K562 (cell line): ENCODE measurements at regions not wholly inside any gene's neighbourhood (a gene's known extent, or its start where the extent isn't known, plus 50 kb on each side); places are given as distances from the start of the nearest gene placed in this dataset.

Experiments used
- ATAC-seq: fragments of 200-7000 bp; cut with Tn5 transposase; 3 replicates; pipeline ENCODE4 v1.9.1; 2020; ENCODE audit warnings: moderate library complexity
- BruUV-seq: library from RNA; stranded (reverse); fragments of 400-500 nt; replicated peaks from 2 replicates; lab custom pipeline; 2021; lab: Mats Ljungman, UMichigan
- CTCF ChIA-PET: fragments of 300-600 bp; formaldehyde crosslinking; extraction: SDS; loops from one replicate; lab custom pipeline; 2021; ENCODE audit warnings: low intra/inter-chr PET ratio; lab: Yijun Ruan, JAX
- POLR2A ChIA-PET: fragments of 300-600, 350-650 bp; sonication (Branson Sonifier 250); formaldehyde crosslinking; extraction: SDS; loops from one replicate; lab custom pipeline; 2021; ENCODE audit warnings: antibody characterized with exemption, inconsistent platforms; lab: Yijun Ruan, JAX
- DNase-seq, 4 experiments: peaks; one replicate each; pipeline versions ENCODE4 v3.0.0 to v3.0.0-alpha.2; 2011 to 2018; ENCODE audit warnings: low spot score in 3 of 4, mixed read lengths in 3 of 4; ENCODE audit errors: extremely low read depth in 1 of 4
- FAIRE-seq: peaks from 2 replicates; lab custom pipeline; 2011; peaks lifted over from hg19 to GRCh38; lab: Jason Lieb, UNC
- H2AFZ ChIP-seq: 2 replicates; pipeline ENCODE4 v1.6.0; 2011; ENCODE audit warnings: low read depth, low read length, control low read depth, inconsistent platforms
- H3K27ac ChIP-seq: fragments of 200-600 bp; 3 replicates; pipeline ENCODE4 v1.8.0; 2011; ENCODE audit warnings: low read depth, mild to moderate bottlenecking, control low read depth, inconsistent platforms, low read length, moderate library complexity, mixed read lengths; ENCODE audit errors: extremely low read depth
- H3K27me3 ChIP-seq, 2 experiments: fragments of 300-600 bp in 1 of 2; 2 replicates in 1 of 2; 3 replicates in 1 of 2; pipeline versions ENCODE4 v1.6.0 to v1.8.0; 2011; ENCODE audit warnings: inconsistent platforms in 2 of 2, low read length in 2 of 2, mild to moderate bottlenecking in 1 of 2, mixed read lengths in 1 of 2, moderate library complexity in 1 of 2; ENCODE audit not compliant: control insufficient read depth in 2 of 2, insufficient read depth in 2 of 2
- H3K36me3 ChIP-seq: fragments of 300-600 bp; 3 replicates; pipeline ENCODE4 v1.8.0; 2011; ENCODE audit warnings: mild to moderate bottlenecking, low read length, inconsistent platforms; ENCODE audit not compliant: control insufficient read depth, insufficient read depth
- H3K4me1 ChIP-seq, 2 experiments: fragments of 200-600 bp in 1 of 2; replicated peaks in 1 of 2; 2 replicates in 1 of 2; 3 replicates in 1 of 2; pipeline versions ENCODE4 v1.5.1 to v1.8.0; 2011; ENCODE audit warnings: inconsistent platforms in 2 of 2, low read length in 2 of 2, mild to moderate bottlenecking in 1 of 2, mixed read lengths in 1 of 2, moderate library complexity in 1 of 2; ENCODE audit not compliant: control insufficient read depth in 2 of 2, insufficient read depth in 2 of 2
- H3K4me2 ChIP-seq: 2 replicates; pipeline ENCODE4 v1.6.1; 2011; ENCODE audit warnings: low read length, control low read depth, inconsistent platforms, mixed read lengths; ENCODE audit not compliant: insufficient read depth
- H3K4me3 ChIP-seq: fragments of 200-600 bp; sonication (generic), shearing (Covaris generic); 2 replicates; pipeline ENCODE4 v1.5.1; 2016; ENCODE audit warnings: control low read depth, inconsistent platforms
- H3K79me2 ChIP-seq: fragments of 200-600 bp; 3 replicates; pipeline ENCODE4 v1.8.0; 2011; ENCODE audit warnings: low read length, inconsistent platforms; ENCODE audit not compliant: control insufficient read depth, insufficient read depth
- H3K9ac ChIP-seq, 2 experiments: 2 replicates each; pipeline versions ENCODE4 v1.6.0 to v1.6.1; 2011; ENCODE audit warnings: low read depth in 2 of 2, low read length in 2 of 2, control low read depth in 1 of 2, inconsistent platforms in 1 of 2, mild to moderate bottlenecking in 1 of 2, mixed read lengths in 1 of 2; ENCODE audit not compliant: insufficient read depth in 1 of 2
- H3K9me1 ChIP-seq: one replicate; pipeline ENCODE4 v1.6.0; 2011; ENCODE audit warnings: inconsistent platforms, mild to moderate bottlenecking, low read length, moderate library complexity; ENCODE audit not compliant: control insufficient read depth, insufficient read depth
- H3K9me3 ChIP-seq: replicated peaks from 2 replicates; pipeline ENCODE4 v1.5.1; 2011; ENCODE audit warnings: low read depth, low read length, inconsistent platforms; ENCODE audit not compliant: control insufficient read depth, insufficient read depth
- H4K20me1 ChIP-seq: replicated peaks from 2 replicates; pipeline ENCODE4 v1.6.1; 2011; ENCODE audit warnings: low read length, inconsistent platforms, mixed read lengths; ENCODE audit not compliant: control insufficient read depth, insufficient read depth
- C11orf30 ChIP-seq: fragments of 450-650 bp; IDR thresholded peaks from 2 replicates; pipeline ENCODE4 v1.6.1; 2016; ENCODE audit warnings: low read depth, mild to moderate bottlenecking
- CHD1 ChIP-seq: fragments of 200-600 bp; sonication (generic); IDR thresholded peaks from one replicate; pipeline ENCODE4 v1.6.1; 2012; ENCODE audit warnings: mild to moderate bottlenecking, moderate library complexity, low read length, inconsistent platforms
- MAX ChIP-seq: sonication (generic); formaldehyde crosslinking; IDR thresholded peaks from 2 replicates; pipeline ENCODE4 v1.9.0; 2022; ENCODE audit warnings: mild to moderate bottlenecking, missing genetic modification reagents
- MTA3 ChIP-seq: fragments of 450-650 bp; formaldehyde crosslinking; IDR thresholded peaks from 2 replicates; pipeline ENCODE4 v1.6.1; 2017; ENCODE audit warnings: mild to moderate bottlenecking, borderline replicate concordance
- SMAD3 ChIP-seq: fragments of 450-650 bp; formaldehyde crosslinking; conservative IDR thresholded peaks from 2 replicates; pipeline ENCODE4 v1.4.0; 2020; ENCODE audit warnings: mild to moderate bottlenecking
- TEAD2 ChIP-seq: fragments of 450-650 bp; IDR thresholded peaks from 2 replicates; pipeline ENCODE4 v1.6.1; 2016; ENCODE audit warnings: missing genetic modification characterization, control low read depth, missing compliant biosample characterization
- THRA ChIP-seq: fragments of 450-650 bp; IDR thresholded peaks from 2 replicates; pipeline ENCODE4 v1.6.1; 2017; ENCODE audit warnings: mild to moderate bottlenecking, moderate library complexity
- ZBTB1 ChIP-seq: sonication (generic); formaldehyde crosslinking; IDR thresholded peaks from 2 replicates; pipeline ENCODE4 v1.8.1; 2023; ENCODE audit warnings: missing genetic modification reagents, low read depth, mild to moderate bottlenecking, borderline replicate concordance
- ZNF584 ChIP-seq: fragments of 200-800 bp; sonication (Bioruptor generic); IDR thresholded peaks from 2 replicates; pipeline ENCODE4 v1.6.1; 2016; ENCODE audit warnings: low read depth, mild to moderate bottlenecking, missing genetic modification characterization, missing compliant biosample characterization
- WGBS: fragments of 100-300 bp; shearing (Covaris generic); methylation state at CpG from one replicate; pipeline ENCODE4 v1.1.6; 2016; ENCODE audit warnings: low coverage, mixed read lengths; ENCODE audit not compliant: insufficient coverage; ENCODE audit errors: missing lambda C conversion rate; 5-methylcytosine and 5-hydroxymethylcytosine counted together
- in situ Hi-C: fragments of 300-500 bp; cut with MboI; formaldehyde crosslinking; loops from 4 replicates; pipeline ENCODE4 v1.15.0; 2018; ENCODE audit warnings: inconsistent platforms, mixed read lengths
- intact Hi-C: fragments of 100-400 bp; cut with micrococcal nuclease; formaldehyde crosslinking; loops from 2 replicates; pipeline ENCODE4 v1.14.2; 2022
- TF ChIP-seq, protein P1 (sequence below): fragments of 250-450 bp; sonication (Bioruptor Pico); IDR thresholded peaks from 2 replicates; pipeline ENCODE4 v1.5.0; 2022; ENCODE audit warnings: mild to moderate bottlenecking

GRCh38 chr9:70477907-70478480, 63.5 kb upstream of the KLF9 start:
- DNase-seq: no peak
- TF ChIP-seq SMAD3 (no peak), TEAD2 (tag) (no peak), CHD1 (no peak), C11orf30 (no peak), THRA (no peak), MAX (CRISPR knock-in tag) (no peak), ZNF584 (CRISPR knock-in tag) (no peak), MTA3 (no peak), ZBTB1 (CRISPR knock-in tag) (no peak)
- TF ChIP-seq, protein P1, sequence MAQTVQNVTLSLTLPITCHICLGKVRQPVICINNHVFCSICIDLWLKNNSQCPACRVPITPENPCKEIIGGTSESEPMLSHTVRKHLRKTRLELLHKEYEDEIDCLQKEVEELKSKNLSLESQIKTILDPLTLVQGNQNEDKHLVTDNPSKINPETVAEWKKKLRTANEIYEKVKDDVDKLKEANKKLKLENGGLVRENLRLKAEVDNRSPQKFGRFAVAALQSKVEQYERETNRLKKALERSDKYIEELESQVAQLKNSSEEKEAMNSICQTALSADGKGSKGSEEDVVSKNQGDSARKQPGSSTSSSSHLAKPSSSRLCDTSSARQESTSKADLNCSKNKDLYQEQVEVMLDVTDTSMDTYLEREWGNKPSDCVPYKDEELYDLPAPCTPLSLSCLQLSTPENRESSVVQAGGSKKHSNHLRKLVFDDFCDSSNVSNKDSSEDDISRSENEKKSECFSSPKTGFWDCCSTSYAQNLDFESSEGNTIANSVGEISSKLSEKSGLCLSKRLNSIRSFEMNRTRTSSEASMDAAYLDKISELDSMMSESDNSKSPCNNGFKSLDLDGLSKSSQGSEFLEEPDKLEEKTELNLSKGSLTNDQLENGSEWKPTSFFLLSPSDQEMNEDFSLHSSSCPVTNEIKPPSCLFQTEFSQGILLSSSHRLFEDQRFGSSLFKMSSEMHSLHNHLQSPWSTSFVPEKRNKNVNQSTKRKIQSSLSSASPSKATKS (CRISPR knock-in tag): no peak

More at GRCh38 chr9:70477907-70478480, 63.5 kb upstream of the KLF9 start:
- BruUV-seq: no TSS peak
- Histone ChIP-seq H3K36me3 (no peaks in the 10 kb centered on the region), H3K79me2 (no peaks in the 10 kb centered on the region), H4K20me1 (no peaks in the 10 kb centered on the region), H2AFZ (no peak overlapping the region), H3K4me2 (no peak overlapping the region), H3K9ac (no peak overlapping the region), H3K9me3 (no peaks in the 10 kb centered on the region), H3K27me3 (no peaks in the 10 kb centered on the region), H3K9me1 (no peaks in the 10 kb centered on the region), H3K27ac (no peak overlapping the region), H3K4me1 (peaks cover under 1 to 5% of the 10 kb centered on the region in 2 experiments; a peak in 4 of 5 replicates), H3K4me3 (no peak overlapping the region)
- no peak for FAIRE-seq
- intact Hi-C loops: no loop called here
- ChIA-PET POLR2A (no interaction called here), CTCF (no interaction called here)
- in situ Hi-C loops: no loop called here
- WGBS: 75% methylated on average over 2 of the region's 2 CpGs
- no peak for ATAC-seq
